DND-41 (cell line): ENCODE measurements at regions not wholly inside any gene's neighbourhood (a gene's known extent, or its start where the extent isn't known, plus 50 kb on each side); places are given as distances from the start of the nearest gene placed in this dataset.

Source experiments
- EZH2 ChIP-seq: IDR thresholded peaks from 3 replicates; pipeline ENCODE4 v1.6.1; 2012; ENCODE audit warnings: borderline replicate concordance, low read depth, mild to moderate bottlenecking, moderate library complexity, low read length, inconsistent platforms; ENCODE audit not compliant: severe bottlenecking
- TF ChIP-seq, protein P1 (sequence below): IDR thresholded peaks from 2 replicates; pipeline ENCODE4 v1.5.1; 2012; ENCODE audit warnings: borderline replicate concordance, low read length, moderate library complexity, mild to moderate bottlenecking; ENCODE audit not compliant: poor library complexity, severe bottlenecking; ENCODE audit errors: extremely low read depth

DNA sequence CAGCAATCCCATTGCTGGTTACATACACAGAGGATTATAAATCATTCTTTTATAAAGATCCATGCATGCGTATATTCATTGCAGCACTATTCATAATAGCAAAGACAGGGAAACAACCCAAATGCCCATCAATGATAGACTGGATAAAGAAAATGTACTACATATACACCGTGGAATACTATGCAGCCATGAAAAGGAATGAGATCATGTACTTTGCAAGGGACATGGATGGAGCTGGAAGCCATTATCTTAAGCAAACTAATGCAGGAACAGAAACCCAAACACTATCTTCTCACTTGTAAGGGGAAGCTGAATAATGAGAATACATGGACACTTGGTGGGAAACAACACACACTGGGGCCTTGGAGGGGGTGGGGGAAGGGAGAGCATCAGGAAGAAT is 529.7 kb downstream of the TBC1D32 start:
- TF ChIP-seq, protein P1, sequence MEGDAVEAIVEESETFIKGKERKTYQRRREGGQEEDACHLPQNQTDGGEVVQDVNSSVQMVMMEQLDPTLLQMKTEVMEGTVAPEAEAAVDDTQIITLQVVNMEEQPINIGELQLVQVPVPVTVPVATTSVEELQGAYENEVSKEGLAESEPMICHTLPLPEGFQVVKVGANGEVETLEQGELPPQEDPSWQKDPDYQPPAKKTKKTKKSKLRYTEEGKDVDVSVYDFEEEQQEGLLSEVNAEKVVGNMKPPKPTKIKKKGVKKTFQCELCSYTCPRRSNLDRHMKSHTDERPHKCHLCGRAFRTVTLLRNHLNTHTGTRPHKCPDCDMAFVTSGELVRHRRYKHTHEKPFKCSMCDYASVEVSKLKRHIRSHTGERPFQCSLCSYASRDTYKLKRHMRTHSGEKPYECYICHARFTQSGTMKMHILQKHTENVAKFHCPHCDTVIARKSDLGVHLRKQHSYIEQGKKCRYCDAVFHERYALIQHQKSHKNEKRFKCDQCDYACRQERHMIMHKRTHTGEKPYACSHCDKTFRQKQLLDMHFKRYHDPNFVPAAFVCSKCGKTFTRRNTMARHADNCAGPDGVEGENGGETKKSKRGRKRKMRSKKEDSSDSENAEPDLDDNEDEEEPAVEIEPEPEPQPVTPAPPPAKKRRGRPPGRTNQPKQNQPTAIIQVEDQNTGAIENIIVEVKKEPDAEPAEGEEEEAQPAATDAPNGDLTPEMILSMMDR: no peak
- no peak for TF ChIP-seq EZH2
